Adrenal gland (tissue), 9 donors: ENCODE measurements at regions not wholly inside any gene's neighbourhood (a gene's known extent, or its start where the extent isn't known, plus 50 kb on each side); places are given as distances from the start of the nearest gene placed in this dataset.

Experiments
- DNase-seq, 7 donors: peaks; one replicate each; pipeline ENCODE4 v3.0.0-alpha.2; 2019 to 2020
- H3K27ac ChIP-seq, 5 donors: fragments of 200-600 bp; sonication (generic) in 4 of 5; 1 replicate in 3 of 5; 2 replicates in 2 of 5; pipeline versions ENCODE4 v1.5.1 to v1.8.0; 2016 to 2020; ENCODE audit warnings: mild to moderate bottlenecking in 1 of 5
- H3K27me3 ChIP-seq: fragments of 200-600 bp; 2 replicates; pipeline ENCODE4 v1.8.0; 2021
- H3K36me3 ChIP-seq, 2 donors: fragments of 200-600 bp; replicated peaks in 1 of 2; 1 replicate in 1 of 2; 2 replicates in 1 of 2; pipeline versions ENCODE4 v1.5.1 to v1.8.0; 2018 to 2022
- H3K4me1 ChIP-seq, 2 donors: fragments of 200-600 bp; replicated peaks in 1 of 2; 1 replicate in 1 of 2; 2 replicates in 1 of 2; pipeline versions ENCODE4 v1.5.1 to v1.8.0; 2018 to 2021
- H3K4me3 ChIP-seq, 4 donors: fragments of 200-600 bp; sonication (generic) in 3 of 4; one replicate each; pipeline ENCODE4 v1.5.1; 2016 to 2018
- H3K9me3 ChIP-seq, 3 donors: fragments of 200-600 bp; sonication (generic) in 1 of 3; replicated peaks in 1 of 3; 1 replicate in 2 of 3; 2 replicates in 1 of 3; pipeline versions ENCODE4 v1.5.1 to v1.8.0; 2016 to 2021
- CTCF ChIP-seq, 6 experiments: fragments of 450-650 bp in 4 of 6; fragments of 200-600 bp in 2 of 6; sonication (generic) in 1 of 6; IDR thresholded peaks; 1 replicate in 5 of 6; 2 replicates in 1 of 6; pipeline versions ENCODE4 v1.5.1 to v1.8.0; 2016 to 2021; ENCODE audit warnings: antibody characterized with exemption in 6 of 6, mild to moderate bottlenecking in 2 of 6, moderate library complexity in 1 of 6
- POLR2A ChIP-seq, 2 donors: fragments of 450-650 bp; IDR thresholded peaks; one replicate each; pipeline ENCODE4 v1.6.1; 2017; ENCODE audit warnings: antibody characterized with exemption in 2 of 2, mild to moderate bottlenecking in 2 of 2, moderate library complexity in 1 of 2
- WGBS, 4 donors: extraction: QIAGEN DNeasy Blood & Tissue Kit in 2 of 4; methylation state at CpG; one replicate each; pipeline versions ENCODE4 v1.1.5 to v1.1.7; 2013 to 2017; 5-methylcytosine and 5-hydroxymethylcytosine counted together
- intact Hi-C, 2 donors: fragments of 100-400 bp; cut with DNase I; formaldehyde crosslinking; loops; one replicate each; pipeline versions ENCODE4 v1.14.1 to v1.15.0; 2022 to 2023
- donor health status: healthy with polysubstance abuse.
- donor health status: Bipolar disorder and iron deficiency.
- donor health status: DM: yes; HTN: yes; CAD: no.
- donor health status: DM: no; HTN: no; CAD: no.
- donor health status: DM: no; HTN: no; CAD: no.

GRCh38 chr14:94995551-94995950 lies 161.8 kb downstream of the DICER1 start:
- Histone ChIP-seq H3K4me3 (no peak overlapping the region), H3K36me3 (no peaks in the 10 kb centered on the region), H3K27ac (no peak overlapping the region), H3K27me3 (no peaks in the 10 kb centered on the region), H3K4me1 (no peaks in the 10 kb centered on the region), H3K9me3 (no peaks in the 10 kb centered on the region)
- whole genome bisulfite sequencing, 4 donors = 79 to 91% (median 87%) methylated on average over 10 of the region's 10 CpGs
- intact Hi-C loops = no loop called here
- DNase-seq = no peak
- TF ChIP-seq POLR2A (IDR thresholded peaks at IDR 0.05) (no peak), CTCF (IDR thresholded peaks at IDR 0.05) (no peak)

GRCh38 chr14:94994245-94994644 lies 163.1 kb downstream of the DICER1 start:
- H3K4me3 ChIP-seq = no peak overlapping the region
- H3K9me3 ChIP-seq = no peaks in the 10 kb centered on the region
- intact Hi-C loops = no loop called here
- no peak for DNase-seq
- H3K27ac ChIP-seq = no peak overlapping the region
- TF ChIP-seq CTCF (IDR thresholded peaks at IDR 0.05) (no peak), POLR2A (IDR thresholded peaks at IDR 0.05) (no peak)
- H3K4me1 ChIP-seq = no peaks in the 10 kb centered on the region
- 96 to 100% (median 97%) methylated on average over 1 of the region's 1 CpG for WGBS, 4 donors
- H3K36me3 ChIP-seq = no peaks in the 10 kb centered on the region
- no peaks in the 10 kb centered on the region for H3K27me3 ChIP-seq

GRCh38 chr14:94992046-94992445 lies 165.3 kb downstream of the DICER1 start:
- no peaks in the 10 kb centered on the region for H3K36me3 ChIP-seq
- TF ChIP-seq POLR2A (IDR thresholded peaks at IDR 0.05) (no peak), CTCF (IDR thresholded peaks at IDR 0.05) (no peak)
- H3K27ac ChIP-seq = no peak overlapping the region
- H3K27me3 ChIP-seq = no peaks in the 10 kb centered on the region
- peaks cover 0 to 5% (median 0%) of the 10 kb centered on the region in 3 donors for H3K9me3 ChIP-seq
- intact Hi-C loops = no loop called here
- DNase-seq = no peak
- H3K4me1 ChIP-seq = no peaks in the 10 kb centered on the region
- H3K4me3 ChIP-seq = no peak overlapping the region

- H3K27ac ChIP-seq = no peak overlapping the region
- no peak overlapping the region for H3K4me3 ChIP-seq
- no peaks in the 10 kb centered on the region for H3K27me3 ChIP-seq
- DNase-seq = no peak
- intact Hi-C loops = no loop called here
- TF ChIP-seq POLR2A (IDR thresholded peaks at IDR 0.05) = no peak
- no peak for TF ChIP-seq CTCF (IDR thresholded peaks at IDR 0.05)
- H3K36me3 ChIP-seq = no peaks in the 10 kb centered on the region
- H3K4me1 ChIP-seq = no peaks in the 10 kb centered on the region
- H3K9me3 ChIP-seq = peaks cover 0 to 5% (median 0%) of the 10 kb centered on the region in 3 donors
- WGBS, 4 donors = 34 to 63% (median 43%) methylated on average over 3 of the region's 3 CpGs
Observed at GRCh38 chr14:94989946-94990345, 167.4 kb downstream of the DICER1 start.
